ENCODE measurements at regions not wholly inside any gene's neighbourhood (a gene's known extent, or its start where the extent isn't known, plus 50 kb on each side); places are given as distances from the start of the nearest gene placed in this dataset.

- DNase-seq = no peak
Observed at GRCh38 chr4:143273160-143273917, 63.3 kb upstream of the GAB1 start.

- DNase-seq = no peak
Observed at GRCh38 chr4:143280861-143281260, 55.8 kb upstream of the GAB1 start.

GRCh38 chr4:143281507-143282190, 55.0 kb upstream of the GAB1 start:
- peak; percentile 15 for DNase-seq

- DNase-seq = peak; percentile 61
Observed at GRCh38 chr4:143282211-143282707, 54.4 kb upstream of the GAB1 start.

- peak; percentile 26 for DNase-seq
Observed at GRCh38 chr4:143285696-143286437, 50.8 kb upstream of the GAB1 start.

- peak; percentile 41 for DNase-seq
Observed at GRCh38 chr4:143286701-143287571, 49.7 kb upstream of the GAB1 start.

All from eye (tissue), 1 donor.